ENCODE measurements at regions not wholly inside any gene's neighbourhood (a gene's known extent, or its start where the extent isn't known, plus 50 kb on each side); places are given as distances from the start of the nearest gene placed in this dataset.

GRCh38 chrX:25069209-25069608 is 53.4 kb upstream of the ARX start:
- DNase-seq (ENCODE audit: low spot score) (no peak), ATAC-seq (no peak)
- intact Hi-C loops (cut with DNase I): no loop called here

GRCh38 chrX:25068340-25068739 is 52.6 kb upstream of the ARX start:
- no peak for DNase-seq (ENCODE audit: low spot score)
- intact Hi-C loops (cut with DNase I): no loop called here
- ATAC-seq: no peak

DNA sequence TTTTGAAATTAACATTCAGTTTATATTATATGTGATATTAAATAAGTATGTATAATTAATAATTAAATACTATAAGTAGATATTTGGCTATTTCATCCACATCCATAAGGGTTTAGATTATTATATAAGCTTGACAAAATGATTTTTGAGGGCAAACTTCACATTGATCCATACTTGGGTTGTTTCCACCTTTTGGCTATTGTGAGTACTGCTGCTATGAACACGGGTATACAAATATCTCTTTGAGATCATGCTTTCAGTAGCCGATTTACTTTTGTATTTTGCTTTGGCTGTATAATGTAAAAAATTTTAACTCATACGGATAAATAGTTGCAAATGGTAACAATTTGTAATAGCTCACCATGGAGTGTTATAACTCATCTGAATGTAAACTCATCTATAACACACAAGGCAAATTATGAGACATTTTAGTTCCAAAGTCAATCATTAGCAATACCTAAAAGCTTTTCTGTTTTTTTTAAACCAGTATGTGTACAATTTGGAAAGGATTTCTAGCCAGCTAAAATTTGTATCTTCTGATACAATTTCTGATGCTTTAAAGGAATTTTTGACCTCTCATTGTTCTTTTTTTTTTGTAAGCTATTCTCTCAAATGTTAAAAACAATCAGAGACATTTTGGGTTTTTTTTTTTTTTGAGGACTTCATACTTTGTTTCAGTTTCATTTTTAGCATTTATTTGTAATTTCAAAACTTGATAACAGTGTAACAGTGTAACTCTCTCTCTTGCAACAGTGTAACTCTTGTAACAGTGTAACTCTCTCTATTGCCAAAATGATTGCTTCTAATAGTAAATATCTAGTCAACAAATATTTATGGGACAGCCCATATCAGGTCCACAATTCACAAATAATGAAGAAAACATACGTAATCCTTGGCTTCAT is 51.8 kb upstream of the ARX start:
- intact Hi-C loops (cut with DNase I): no loop called here
- DNase-seq (ENCODE audit: low spot score) (no peak), ATAC-seq (no peak)

- ATAC-seq: no peak
- DNase-seq (ENCODE audit: low spot score): no peak
Measured at GRCh38 chrX:25066131-25066530, 50.4 kb upstream of the ARX start.

More at GRCh38 chrX:25066131-25066530, 50.4 kb upstream of the ARX start:
- intact Hi-C loops (cut with DNase I): no loop called here

All from sciatic nerve (tissue), 2 donors.